ENCODE measurements at regions not wholly inside any gene's neighbourhood (a gene's known extent, or its start where the extent isn't known, plus 50 kb on each side); places are given as distances from the start of the nearest gene placed in this dataset.

- no peaks in the 10 kb centered on the region for H3K36me3 ChIP-seq
- H3K27ac ChIP-seq = no peak overlapping the region
- peak overlapping the region in 1 of 2 donors; percentile 32 for H3K4me3 ChIP-seq
- H3K9me3 ChIP-seq = no peaks in the 10 kb centered on the region
- peaks cover 3 to 17% of the 10 kb centered on the region in 2 donors for H3K27me3 ChIP-seq
- H3K4me1 ChIP-seq = peaks cover 0 to 12% of the 10 kb centered on the region in 2 donors
- no peak for TF ChIP-seq CTCF (IDR thresholded peaks at IDR 0.05)
- DNase-seq (ENCODE audit: low spot score) = no peak
These were observed 55.6 kb upstream of the LBX1 start for GRCh38 chr10:101284744-101285463.

GRCh38 chr10:101285519-101286070 lies 56.3 kb upstream of the LBX1 start:
- Histone ChIP-seq H3K27me3 (peaks cover 3 to 17% of the 10 kb centered on the region in 2 donors), H3K9me3 (no peaks in the 10 kb centered on the region), H3K4me3 (no peak overlapping the region), H3K27ac (no peak overlapping the region), H3K36me3 (no peaks in the 10 kb centered on the region), H3K4me1 (peaks cover 0 to 12% of the 10 kb centered on the region in 2 donors)
- no peak for TF ChIP-seq CTCF (IDR thresholded peaks at IDR 0.05)
- DNase-seq (ENCODE audit: low spot score) = no peak

GRCh38 chr10:101286248-101287046 lies 57.2 kb upstream of the LBX1 start:
- Histone ChIP-seq H3K9me3 (no peaks in the 10 kb centered on the region), H3K4me3 (no peak overlapping the region), H3K4me1 (peaks cover 0 to 16% of the 10 kb centered on the region in 2 donors), H3K27me3 (peaks cover 3 to 17% of the 10 kb centered on the region in 2 donors), H3K27ac (no peak overlapping the region), H3K36me3 (no peaks in the 10 kb centered on the region)
- no peak for TF ChIP-seq CTCF (IDR thresholded peaks at IDR 0.05)
- DNase-seq (ENCODE audit: low spot score) = no peak

- no peak overlapping the region for H3K4me3 ChIP-seq
- H3K4me1 ChIP-seq = peaks cover 0 to 26% of the 10 kb centered on the region in 2 donors
- H3K27ac ChIP-seq = no peak overlapping the region
- H3K9me3 ChIP-seq = no peaks in the 10 kb centered on the region
- H3K27me3 ChIP-seq = peaks cover 3 to 17% of the 10 kb centered on the region in 2 donors
- DNase-seq (ENCODE audit: low spot score) = no peak
- H3K36me3 ChIP-seq = no peaks in the 10 kb centered on the region
- no peak for TF ChIP-seq CTCF (IDR thresholded peaks at IDR 0.05)
These were observed 58.1 kb upstream of the LBX1 start for GRCh38 chr10:101287183-101287996.

GRCh38 chr10:101287997-101288635 lies 58.9 kb upstream of the LBX1 start:
- no peaks in the 10 kb centered on the region for H3K9me3 ChIP-seq
- peaks cover 3 to 17% of the 10 kb centered on the region in 2 donors for H3K27me3 ChIP-seq
- H3K27ac ChIP-seq = no peak overlapping the region
- peaks cover 0 to 32% of the 10 kb centered on the region in 2 donors for H3K4me1 ChIP-seq
- no peak for DNase-seq (ENCODE audit: low spot score)
- TF ChIP-seq CTCF (IDR thresholded peaks at IDR 0.05) = peak in 1 of 2 donors; percentile 45
- H3K36me3 ChIP-seq = no peaks in the 10 kb centered on the region
- no peak overlapping the region for H3K4me3 ChIP-seq
